ENCODE measurements at regions not wholly inside any gene's neighbourhood (a gene's known extent, or its start where the extent isn't known, plus 50 kb on each side); places are given as distances from the start of the nearest gene placed in this dataset.

DNA sequence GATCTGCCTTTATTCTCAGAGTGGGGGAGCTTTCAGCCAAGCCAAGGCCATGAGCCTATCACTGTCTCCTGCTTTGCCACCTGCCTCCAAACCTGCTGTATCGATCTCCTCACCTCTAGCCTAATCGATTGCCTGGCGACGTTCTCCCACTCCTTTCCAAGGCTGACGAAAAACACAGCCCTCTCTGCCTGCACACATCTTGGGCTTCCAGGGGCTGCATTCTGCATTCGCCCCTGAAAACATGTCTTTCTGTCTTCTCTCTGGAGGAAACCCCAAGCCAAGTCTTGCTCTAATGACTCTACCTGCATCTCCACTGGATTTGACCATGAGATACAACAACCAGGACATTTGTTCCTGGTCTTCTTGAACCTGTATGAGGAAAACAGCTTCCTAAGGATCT lies 540.7 kb downstream of the BCL11B start:
- no peak for TF ChIP-seq ZNF561 (tag by site-specific recombination; IDR thresholded peaks at IDR 0.05; ENCODE audit: borderline replicate concordance)
- TF ChIP-seq, protein P1, sequence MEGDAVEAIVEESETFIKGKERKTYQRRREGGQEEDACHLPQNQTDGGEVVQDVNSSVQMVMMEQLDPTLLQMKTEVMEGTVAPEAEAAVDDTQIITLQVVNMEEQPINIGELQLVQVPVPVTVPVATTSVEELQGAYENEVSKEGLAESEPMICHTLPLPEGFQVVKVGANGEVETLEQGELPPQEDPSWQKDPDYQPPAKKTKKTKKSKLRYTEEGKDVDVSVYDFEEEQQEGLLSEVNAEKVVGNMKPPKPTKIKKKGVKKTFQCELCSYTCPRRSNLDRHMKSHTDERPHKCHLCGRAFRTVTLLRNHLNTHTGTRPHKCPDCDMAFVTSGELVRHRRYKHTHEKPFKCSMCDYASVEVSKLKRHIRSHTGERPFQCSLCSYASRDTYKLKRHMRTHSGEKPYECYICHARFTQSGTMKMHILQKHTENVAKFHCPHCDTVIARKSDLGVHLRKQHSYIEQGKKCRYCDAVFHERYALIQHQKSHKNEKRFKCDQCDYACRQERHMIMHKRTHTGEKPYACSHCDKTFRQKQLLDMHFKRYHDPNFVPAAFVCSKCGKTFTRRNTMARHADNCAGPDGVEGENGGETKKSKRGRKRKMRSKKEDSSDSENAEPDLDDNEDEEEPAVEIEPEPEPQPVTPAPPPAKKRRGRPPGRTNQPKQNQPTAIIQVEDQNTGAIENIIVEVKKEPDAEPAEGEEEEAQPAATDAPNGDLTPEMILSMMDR (tag by site-specific recombination; IDR thresholded peaks at IDR 0.05), result no peak
- no peak for TF ChIP-seq REPIN1 (tag by site-specific recombination; IDR thresholded peaks at IDR 0.05; ENCODE audit: low read depth)
- TF ChIP-seq ZBTB7A (tag by site-specific recombination; IDR thresholded peaks at IDR 0.05; ENCODE audit: low read depth), result no peak
- TF ChIP-seq YY1 (tag by site-specific recombination; IDR thresholded peaks at IDR 0.05), result no peak
- TF ChIP-seq BCL11A (tag by site-specific recombination; IDR thresholded peaks at IDR 0.05; ENCODE audit: low read depth), result no peak
- no peak for TF ChIP-seq ZNF175 (tag by site-specific recombination; IDR thresholded peaks at IDR 0.05)
- TF ChIP-seq, protein P2, sequence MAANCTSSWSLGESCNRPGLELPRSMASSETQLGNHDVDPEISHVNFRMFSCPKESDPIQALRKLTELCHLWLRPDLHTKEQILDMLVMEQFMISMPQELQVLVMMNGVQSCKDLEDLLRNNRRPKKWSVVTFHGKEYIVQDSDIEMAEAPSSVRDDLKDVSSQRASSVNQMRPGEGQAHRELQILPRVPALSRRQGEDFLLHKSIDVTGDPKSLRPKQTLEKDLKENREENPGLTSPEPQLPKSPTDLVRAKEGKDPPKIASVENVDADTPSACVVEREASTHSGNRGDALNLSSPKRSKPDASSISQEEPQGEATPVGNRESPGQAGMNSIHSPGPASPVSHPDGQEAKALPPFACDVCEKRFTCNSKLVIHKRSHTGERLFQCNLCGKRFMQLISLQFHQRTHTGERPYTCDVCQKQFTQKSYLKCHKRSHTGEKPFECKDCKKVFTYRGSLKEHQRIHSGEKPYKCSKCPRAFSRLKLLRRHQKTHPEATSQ (tag by site-specific recombination; IDR thresholded peaks at IDR 0.05), result no peak
- TF ChIP-seq, protein P3, sequence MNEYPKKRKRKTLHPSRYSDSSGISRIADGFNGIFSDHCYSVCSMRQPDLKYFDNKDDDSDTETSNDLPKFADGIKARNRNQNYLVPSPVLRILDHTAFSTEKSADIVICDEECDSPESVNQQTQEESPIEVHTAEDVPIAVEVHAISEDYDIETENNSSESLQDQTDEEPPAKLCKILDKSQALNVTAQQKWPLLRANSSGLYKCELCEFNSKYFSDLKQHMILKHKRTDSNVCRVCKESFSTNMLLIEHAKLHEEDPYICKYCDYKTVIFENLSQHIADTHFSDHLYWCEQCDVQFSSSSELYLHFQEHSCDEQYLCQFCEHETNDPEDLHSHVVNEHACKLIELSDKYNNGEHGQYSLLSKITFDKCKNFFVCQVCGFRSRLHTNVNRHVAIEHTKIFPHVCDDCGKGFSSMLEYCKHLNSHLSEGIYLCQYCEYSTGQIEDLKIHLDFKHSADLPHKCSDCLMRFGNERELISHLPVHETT (tag by site-specific recombination; IDR thresholded peaks at IDR 0.05), result no peak
- TF ChIP-seq ZNF23 (tag by site-specific recombination; IDR thresholded peaks at IDR 0.05; ENCODE audit: borderline replicate concordance), result no peak
- TF ChIP-seq ZNF132 (tag by site-specific recombination; IDR thresholded peaks at IDR 0.05; ENCODE audit: borderline replicate concordance), result no peak
